ENCODE measurements at regions not wholly inside any gene's neighbourhood (a gene's known extent, or its start where the extent isn't known, plus 50 kb on each side); places are given as distances from the start of the nearest gene placed in this dataset.

GRCh38 chr6:141265756-141266623, 866.7 kb upstream of the GJE1 start:
- Histone ChIP-seq H3K9me3 (ENCODE audit: control insufficient read depth in 5 of 5, low read length in 5 of 5) (no peaks in the 10 kb centered on the region), H3K27me3 (ENCODE audit: control insufficient read depth in 5 of 5, insufficient read depth in 4 of 5, low read length in 5 of 5) (no peaks in the 10 kb centered on the region), H3K4me3 (ENCODE audit: low read depth in 1 of 5, low read length in 5 of 5) (peak overlapping the region in 4 of 5 donors; percentile 32 to 48 (median 40)), H3K9ac (ENCODE audit: low read length in 5 of 5) (peak overlapping the region in 1 of 5 donors; percentile 66), H3K36me3 (ENCODE audit: control insufficient read depth in 5 of 5, insufficient read depth in 5 of 5, low read length in 5 of 5) (no peaks in the 10 kb centered on the region), H3K27ac (ENCODE audit: low read depth, low read length) (no peak overlapping the region), H3K4me1 (ENCODE audit: control insufficient read depth in 5 of 5, insufficient read depth in 5 of 5, low read length in 5 of 5) (peaks cover 0 to 6% (median 0%) of the 10 kb centered on the region in 5 donors)

- no peaks in the 10 kb centered on the region for H3K9me3 ChIP-seq (ENCODE audit: control insufficient read depth in 5 of 5, low read length in 5 of 5)
- no peaks in the 10 kb centered on the region for H3K27me3 ChIP-seq (ENCODE audit: control insufficient read depth in 5 of 5, insufficient read depth in 4 of 5, low read length in 5 of 5)
- peaks cover 0 to 9% (median 0%) of the 10 kb centered on the region in 5 donors for H3K4me1 ChIP-seq (ENCODE audit: control insufficient read depth in 5 of 5, insufficient read depth in 5 of 5, low read length in 5 of 5)
- no peak overlapping the region for H3K27ac ChIP-seq (ENCODE audit: low read depth, low read length)
- no peak overlapping the region for H3K4me3 ChIP-seq (ENCODE audit: low read depth in 1 of 5, low read length in 5 of 5)
- no peak overlapping the region for H3K9ac ChIP-seq (ENCODE audit: low read length in 5 of 5)
- no peaks in the 10 kb centered on the region for H3K36me3 ChIP-seq (ENCODE audit: control insufficient read depth in 5 of 5, insufficient read depth in 5 of 5, low read length in 5 of 5)
Observed at GRCh38 chr6:141264101-141264500, 868.6 kb upstream of the GJE1 start.

- no peaks in the 10 kb centered on the region for H3K36me3 ChIP-seq (ENCODE audit: control insufficient read depth in 5 of 5, insufficient read depth in 5 of 5, low read length in 5 of 5)
- H3K4me1 ChIP-seq (ENCODE audit: control insufficient read depth in 5 of 5, insufficient read depth in 5 of 5, low read length in 5 of 5) = peaks cover 0 to 9% (median 0%) of the 10 kb centered on the region in 5 donors
- H3K27me3 ChIP-seq (ENCODE audit: control insufficient read depth in 5 of 5, insufficient read depth in 4 of 5, low read length in 5 of 5) = no peaks in the 10 kb centered on the region
- no peak overlapping the region for H3K9ac ChIP-seq (ENCODE audit: low read length in 5 of 5)
- H3K4me3 ChIP-seq (ENCODE audit: low read depth in 1 of 5, low read length in 5 of 5) = no peak overlapping the region
- H3K27ac ChIP-seq (ENCODE audit: low read depth, low read length) = no peak overlapping the region
- no peaks in the 10 kb centered on the region for H3K9me3 ChIP-seq (ENCODE audit: control insufficient read depth in 5 of 5, low read length in 5 of 5)
Observed at GRCh38 chr6:141261672-141262060, 871.1 kb upstream of the GJE1 start.

- no peaks in the 10 kb centered on the region for H3K27me3 ChIP-seq (ENCODE audit: control insufficient read depth in 5 of 5, insufficient read depth in 4 of 5, low read length in 5 of 5)
- no peak overlapping the region for H3K4me3 ChIP-seq (ENCODE audit: low read depth in 1 of 5, low read length in 5 of 5)
- H3K9me3 ChIP-seq (ENCODE audit: control insufficient read depth in 5 of 5, low read length in 5 of 5) = peaks cover 0 to under 1% (median 0%) of the 10 kb centered on the region in 5 donors
- H3K9ac ChIP-seq (ENCODE audit: low read length in 5 of 5) = no peak overlapping the region
- H3K27ac ChIP-seq (ENCODE audit: low read depth, low read length) = no peak overlapping the region
- H3K4me1 ChIP-seq (ENCODE audit: control insufficient read depth in 5 of 5, insufficient read depth in 5 of 5, low read length in 5 of 5) = peaks cover 0 to 9% (median 0%) of the 10 kb centered on the region in 5 donors
- no peaks in the 10 kb centered on the region for H3K36me3 ChIP-seq (ENCODE audit: control insufficient read depth in 5 of 5, insufficient read depth in 5 of 5, low read length in 5 of 5)
Observed at GRCh38 chr6:141261016-141261671, 871.6 kb upstream of the GJE1 start.

DNA sequence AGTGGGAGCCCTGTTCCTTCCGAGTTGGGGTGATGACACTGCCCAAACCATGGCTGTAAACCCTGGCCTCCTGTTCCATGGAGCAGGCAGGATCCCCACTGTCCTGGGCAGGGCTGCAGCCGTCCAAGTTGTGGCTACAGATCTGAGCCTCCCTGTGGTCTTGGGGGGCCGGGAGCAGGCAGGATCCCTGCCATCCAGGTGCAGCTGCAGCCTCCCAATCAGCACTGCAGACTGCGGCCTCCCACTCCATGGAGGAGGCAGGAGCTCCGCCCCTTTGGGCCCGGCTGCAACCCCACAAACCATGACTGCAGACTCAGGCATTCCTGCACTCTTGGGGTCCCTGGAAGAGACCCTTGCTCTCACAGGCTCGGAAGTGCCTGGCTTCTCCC, 872.1 kb upstream of the GJE1 start:
- H3K4me3 ChIP-seq (ENCODE audit: low read depth in 1 of 5, low read length in 5 of 5) = no peak overlapping the region
- H3K4me1 ChIP-seq (ENCODE audit: control insufficient read depth in 5 of 5, insufficient read depth in 5 of 5, low read length in 5 of 5) = peaks cover 0 to 9% (median 0%) of the 10 kb centered on the region in 5 donors
- peaks cover 0 to 2% (median 0%) of the 10 kb centered on the region in 5 donors for H3K9me3 ChIP-seq (ENCODE audit: control insufficient read depth in 5 of 5, low read length in 5 of 5)
- no peaks in the 10 kb centered on the region for H3K36me3 ChIP-seq (ENCODE audit: control insufficient read depth in 5 of 5, insufficient read depth in 5 of 5, low read length in 5 of 5)
- no peak overlapping the region for H3K27ac ChIP-seq (ENCODE audit: low read depth, low read length)
- no peaks in the 10 kb centered on the region for H3K27me3 ChIP-seq (ENCODE audit: control insufficient read depth in 5 of 5, insufficient read depth in 4 of 5, low read length in 5 of 5)
- no peak overlapping the region for H3K9ac ChIP-seq (ENCODE audit: low read length in 5 of 5)

- Histone ChIP-seq H3K4me3 (ENCODE audit: low read depth in 1 of 5, low read length in 5 of 5) (peak overlapping the region in 1 of 5 donors; percentile 14), H3K4me1 (ENCODE audit: control insufficient read depth in 5 of 5, insufficient read depth in 5 of 5, low read length in 5 of 5) (peaks cover 0 to 9% (median 0%) of the 10 kb centered on the region in 5 donors), H3K9me3 (ENCODE audit: control insufficient read depth in 5 of 5, low read length in 5 of 5) (peaks cover 0 to 2% (median 0%) of the 10 kb centered on the region in 5 donors)
Observed at GRCh38 chr6:141259807-141260206, 872.9 kb upstream of the GJE1 start.

DNA sequence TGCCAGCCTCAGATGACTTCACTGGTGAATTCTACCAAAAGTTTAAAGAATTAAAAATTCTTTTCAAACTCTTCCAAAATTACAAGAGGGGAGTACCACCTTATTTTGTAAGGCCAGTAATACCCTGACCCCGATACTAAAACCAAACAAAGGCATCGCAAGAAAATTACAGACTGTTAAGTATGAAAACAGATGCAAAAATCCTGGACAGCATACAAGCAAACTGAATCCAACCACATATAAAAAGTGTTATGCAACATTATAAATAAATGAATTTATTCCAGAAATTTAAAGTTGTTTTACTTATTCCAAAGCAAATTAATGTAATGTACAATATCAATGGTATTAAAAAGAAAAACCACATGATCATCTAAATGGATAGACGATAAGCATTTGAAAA, 873.6 kb upstream of the GJE1 start:
- Histone ChIP-seq H3K36me3 (ENCODE audit: control insufficient read depth in 5 of 5, insufficient read depth in 5 of 5, low read length in 5 of 5) (no peaks in the 10 kb centered on the region), H3K27ac (ENCODE audit: low read depth, low read length) (no peak overlapping the region), H3K9ac (ENCODE audit: low read length in 5 of 5) (no peak overlapping the region), H3K27me3 (ENCODE audit: control insufficient read depth in 5 of 5, insufficient read depth in 4 of 5, low read length in 5 of 5) (no peaks in the 10 kb centered on the region), H3K9me3 (ENCODE audit: control insufficient read depth in 5 of 5, low read length in 5 of 5) (peaks cover 0 to 2% (median 0%) of the 10 kb centered on the region in 5 donors), H3K4me1 (ENCODE audit: control insufficient read depth in 5 of 5, insufficient read depth in 5 of 5, low read length in 5 of 5) (peaks cover 0 to 9% (median 0%) of the 10 kb centered on the region in 5 donors), H3K4me3 (ENCODE audit: low read depth in 1 of 5, low read length in 5 of 5) (no peak overlapping the region)

More at GRCh38 chr6:141259807-141260206, 872.9 kb upstream of the GJE1 start:
- no peak overlapping the region for H3K27ac ChIP-seq (ENCODE audit: low read depth, low read length)
- no peak overlapping the region for H3K9ac ChIP-seq (ENCODE audit: low read length in 5 of 5)
- no peaks in the 10 kb centered on the region for H3K27me3 ChIP-seq (ENCODE audit: control insufficient read depth in 5 of 5, insufficient read depth in 4 of 5, low read length in 5 of 5)
- H3K36me3 ChIP-seq (ENCODE audit: control insufficient read depth in 5 of 5, insufficient read depth in 5 of 5, low read length in 5 of 5) = no peaks in the 10 kb centered on the region

GRCh38 chr6:141258516-141258915, 874.2 kb upstream of the GJE1 start:
- Histone ChIP-seq H3K27me3 (ENCODE audit: control insufficient read depth in 5 of 5, insufficient read depth in 4 of 5, low read length in 5 of 5) (no peaks in the 10 kb centered on the region), H3K9ac (ENCODE audit: low read length in 5 of 5) (no peak overlapping the region), H3K27ac (ENCODE audit: low read depth, low read length) (no peak overlapping the region), H3K36me3 (ENCODE audit: control insufficient read depth in 5 of 5, insufficient read depth in 5 of 5, low read length in 5 of 5) (no peaks in the 10 kb centered on the region), H3K4me1 (ENCODE audit: control insufficient read depth in 5 of 5, insufficient read depth in 5 of 5, low read length in 5 of 5) (peaks cover 0 to 9% (median under 1%) of the 10 kb centered on the region in 5 donors), H3K9me3 (ENCODE audit: control insufficient read depth in 5 of 5, low read length in 5 of 5) (peaks cover 0 to 2% (median 0%) of the 10 kb centered on the region in 5 donors), H3K4me3 (ENCODE audit: low read depth in 1 of 5, low read length in 5 of 5) (no peak overlapping the region)

DNA sequence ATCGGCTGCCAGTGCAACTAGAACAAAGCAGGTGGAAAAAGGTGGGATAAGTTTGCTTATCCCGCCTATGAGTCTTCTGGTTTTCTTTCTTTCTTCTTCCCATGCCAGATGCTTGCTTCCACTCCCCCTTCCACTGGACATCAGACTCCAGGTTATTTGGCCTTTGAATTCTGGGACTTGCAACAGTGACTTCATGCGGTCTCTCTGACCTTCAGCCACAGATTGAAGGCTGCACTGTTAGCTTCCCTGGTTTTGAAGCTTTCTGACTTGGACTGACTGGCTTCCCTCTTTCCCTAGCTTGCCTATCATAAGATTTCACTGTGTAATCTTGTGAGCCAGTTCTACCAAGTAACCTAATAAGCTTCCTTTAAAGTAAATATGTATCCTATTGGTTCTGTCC, 878.4 kb upstream of the GJE1 start:
- no peaks in the 10 kb centered on the region for H3K27me3 ChIP-seq (ENCODE audit: control insufficient read depth in 5 of 5, insufficient read depth in 4 of 5, low read length in 5 of 5)
- H3K9ac ChIP-seq (ENCODE audit: low read length in 5 of 5) = no peak overlapping the region
- no peaks in the 10 kb centered on the region for H3K36me3 ChIP-seq (ENCODE audit: control insufficient read depth in 5 of 5, insufficient read depth in 5 of 5, low read length in 5 of 5)
- H3K27ac ChIP-seq (ENCODE audit: low read depth, low read length) = no peak overlapping the region
- peaks cover 0 to 2% (median 0%) of the 10 kb centered on the region in 5 donors for H3K9me3 ChIP-seq (ENCODE audit: control insufficient read depth in 5 of 5, low read length in 5 of 5)
- no peak overlapping the region for H3K4me3 ChIP-seq (ENCODE audit: low read depth in 1 of 5, low read length in 5 of 5)
- H3K4me1 ChIP-seq (ENCODE audit: control insufficient read depth in 5 of 5, insufficient read depth in 5 of 5, low read length in 5 of 5) = peaks cover 0 to 9% (median 3%) of the 10 kb centered on the region in 5 donors
